ENCODE measurements at regions not wholly inside any gene's neighbourhood (a gene's known extent, or its start where the extent isn't known, plus 50 kb on each side); places are given as distances from the start of the nearest gene placed in this dataset.

DNA sequence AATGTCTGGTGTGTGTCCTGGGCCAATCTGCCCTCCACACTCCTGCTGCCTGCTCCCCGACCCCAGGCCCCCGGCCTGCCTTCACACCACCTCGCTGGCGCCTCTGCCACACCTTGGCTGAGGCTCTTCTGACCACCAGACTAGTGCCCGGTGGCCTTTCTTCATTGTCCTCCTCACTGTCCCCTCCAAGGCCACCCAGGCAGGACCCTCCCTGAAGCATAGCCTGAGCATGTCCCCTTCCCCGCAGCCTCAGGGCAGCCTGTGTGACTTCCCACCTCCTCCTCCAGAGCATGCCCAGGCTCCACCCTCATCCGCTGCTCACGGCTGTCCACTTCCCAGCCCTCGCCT lies 154.6 kb downstream of the OLFM1 start:
- H3K36me3 ChIP-seq = no peaks in the 10 kb centered on the region
- DNase-seq = no peak
- H3K9me3 ChIP-seq = no peaks in the 10 kb centered on the region
- H3K27me3 ChIP-seq = no peaks in the 10 kb centered on the region; the same call in 1 of the 2 replicates
- H3K4me3 ChIP-seq = no peak overlapping the region

DNA sequence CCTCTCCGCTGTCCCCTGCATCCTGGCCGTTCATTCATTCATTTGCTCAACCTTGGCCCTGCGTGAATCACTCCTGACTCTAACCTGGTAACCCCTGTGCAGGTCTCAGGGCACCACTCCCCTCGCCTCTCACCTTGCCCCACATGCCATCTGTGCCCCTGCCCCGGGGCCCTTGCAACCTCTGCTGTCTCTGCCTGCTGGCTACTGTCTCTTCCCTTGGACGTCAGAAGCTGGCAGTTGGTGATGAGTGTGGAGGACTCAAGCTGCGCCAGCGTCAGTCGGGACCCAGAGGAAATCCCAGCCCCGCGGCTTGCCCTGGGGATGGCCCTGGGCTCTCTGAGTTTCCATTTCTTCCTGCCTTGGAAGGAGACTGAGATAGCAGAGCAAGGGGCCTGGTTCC lies 154.9 kb downstream of the OLFM1 start:
- no peaks in the 10 kb centered on the region for H3K9me3 ChIP-seq
- no peak for DNase-seq
- H3K27me3 ChIP-seq = no peaks in the 10 kb centered on the region; the same call in 1 of the 2 replicates
- H3K36me3 ChIP-seq = no peaks in the 10 kb centered on the region
- H3K4me3 ChIP-seq = no peak overlapping the region

DNA sequence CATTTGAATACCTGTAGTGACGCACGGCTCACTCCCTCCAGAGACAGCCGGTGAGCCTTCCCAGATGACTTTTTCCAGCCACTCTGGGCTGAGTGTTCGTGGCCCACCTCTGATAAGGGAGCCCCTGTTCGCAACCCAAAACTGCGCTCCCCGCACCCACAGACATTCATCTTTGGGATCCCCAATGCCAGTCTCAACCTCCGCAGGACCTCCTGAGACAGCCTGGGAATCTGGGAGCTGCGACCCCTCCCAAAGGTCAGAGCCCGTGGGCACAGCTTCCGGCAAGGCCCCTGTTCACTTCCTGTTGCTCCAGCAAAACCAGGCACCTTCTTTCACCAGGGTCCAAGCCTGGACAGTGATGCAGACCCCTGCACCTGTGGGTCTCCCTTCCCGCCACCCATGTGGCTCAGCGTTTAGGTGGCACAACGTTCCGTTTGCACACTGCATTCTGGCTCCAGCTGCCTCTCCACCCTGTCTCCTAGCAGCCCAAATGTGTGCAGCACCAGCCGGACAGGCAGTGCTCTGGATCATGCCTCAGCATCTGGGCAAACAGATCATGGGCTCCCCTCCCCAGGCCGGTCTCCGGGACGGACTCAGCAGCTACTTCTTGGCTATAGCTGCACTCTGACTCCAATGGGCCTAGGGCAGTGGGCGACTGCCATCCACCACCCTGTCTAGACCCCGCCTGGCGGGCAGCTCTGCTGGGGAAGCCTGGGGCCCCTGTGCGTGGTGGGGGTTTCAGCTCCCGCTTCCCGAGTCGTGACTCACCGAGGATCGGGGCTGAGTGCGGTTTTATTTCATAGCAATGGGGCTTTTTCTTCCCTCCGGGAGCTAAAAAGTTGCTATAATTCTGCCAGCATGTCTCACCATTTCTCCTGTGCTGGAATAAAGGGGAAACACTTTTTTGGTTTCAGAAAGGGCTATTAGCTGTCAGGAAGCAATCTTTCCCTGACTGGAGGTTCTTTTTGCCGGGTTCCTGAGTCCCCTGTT lies 156.0 kb downstream of the OLFM1 start:
- Histone ChIP-seq H3K4me3 (no peak overlapping the region), H3K36me3 (no peaks in the 10 kb centered on the region), H3K27me3 (no peaks in the 10 kb centered on the region; the same call in 1 of the 2 replicates), H3K9me3 (no peaks in the 10 kb centered on the region)
- peak; percentile 43 for DNase-seq

DNA sequence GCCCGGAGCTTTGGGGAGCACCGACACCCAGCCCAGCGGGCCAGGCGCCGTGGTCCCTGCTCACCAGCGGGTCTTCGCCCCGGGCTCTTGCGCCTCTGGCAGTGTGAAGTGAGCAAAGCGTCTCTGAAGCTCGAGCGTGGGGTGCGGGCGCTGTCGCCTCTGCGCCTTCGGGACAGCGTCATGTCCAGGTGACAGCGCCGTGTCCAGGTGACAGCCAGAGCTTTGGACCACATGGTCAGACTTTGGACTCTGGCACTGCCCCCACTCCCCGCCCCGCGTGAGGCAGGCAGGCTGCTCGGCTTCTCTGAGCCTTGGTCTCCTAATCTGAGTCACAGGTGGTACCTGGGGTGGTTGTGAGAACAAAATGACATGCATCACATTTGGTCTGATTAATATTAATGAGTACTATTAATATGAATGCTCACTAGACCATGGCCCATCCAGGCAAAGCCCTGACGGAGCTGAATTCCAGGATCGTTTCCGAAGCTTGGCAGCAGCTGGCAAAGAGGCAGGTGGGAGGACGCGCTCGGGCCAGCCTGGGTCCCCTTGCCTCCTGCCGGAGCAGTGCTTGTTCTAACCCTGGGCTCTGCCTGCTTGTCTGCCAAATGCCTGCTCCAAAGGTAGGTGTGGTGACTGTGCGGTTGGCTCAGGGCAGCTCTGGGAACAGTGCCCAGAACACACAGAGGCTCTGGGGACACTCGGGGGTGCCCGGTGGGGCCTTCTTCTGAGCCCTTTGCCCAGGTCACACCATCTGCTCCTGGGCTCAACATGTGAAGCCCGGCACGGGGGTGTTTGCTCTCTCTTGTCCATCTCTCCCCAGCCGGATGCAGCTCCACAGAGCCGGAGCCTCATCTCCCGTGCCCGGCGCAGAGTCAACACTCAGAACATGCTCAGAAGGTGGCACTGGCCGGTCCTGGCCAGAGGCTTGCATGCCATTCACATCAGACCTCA lies 157.1 kb downstream of the OLFM1 start:
- Histone ChIP-seq H3K27me3 (no peaks in the 10 kb centered on the region; the same call in 1 of the 2 replicates), H3K4me3 (no peak overlapping the region), H3K9me3 (no peaks in the 10 kb centered on the region), H3K36me3 (no peaks in the 10 kb centered on the region)
- peak; percentile 12 for DNase-seq

DNA sequence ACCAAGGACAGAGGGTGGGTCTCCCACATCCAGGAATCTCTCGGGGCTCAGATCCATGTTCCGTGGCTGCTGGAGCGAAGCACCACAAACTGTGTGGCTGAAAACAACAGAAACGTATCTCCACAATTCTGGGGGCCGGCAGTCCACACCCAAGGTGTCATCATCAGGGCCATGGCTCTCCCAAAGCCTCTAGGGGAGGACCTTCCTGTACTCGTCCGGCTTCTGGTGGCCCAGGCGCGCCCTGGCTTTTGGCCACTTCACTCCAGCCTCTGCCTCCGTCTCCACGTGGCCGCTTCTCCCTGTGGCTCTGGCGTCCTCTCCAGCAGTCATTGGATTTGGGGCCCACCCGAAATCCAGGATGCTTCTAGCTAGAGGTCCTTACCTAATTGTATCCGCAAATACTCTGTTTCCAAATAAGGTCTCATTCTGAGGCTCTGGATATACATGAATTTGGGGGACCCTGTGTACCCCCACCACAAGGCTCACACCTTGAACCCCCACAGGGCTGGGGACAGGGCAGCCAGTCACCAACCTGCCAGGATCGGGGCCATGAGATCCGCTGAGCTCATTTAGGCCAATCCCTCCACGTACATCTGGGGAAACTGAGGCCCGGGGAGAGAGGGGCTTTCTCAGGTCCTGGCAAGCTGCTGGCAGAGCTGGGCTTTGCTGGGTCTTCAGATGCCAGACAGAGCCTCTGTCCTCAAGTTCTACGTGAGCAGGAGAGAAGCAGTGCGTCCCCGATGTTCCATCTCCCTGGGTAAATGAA lies 158.2 kb downstream of the OLFM1 start:
- H3K36me3 ChIP-seq = no peaks in the 10 kb centered on the region
- H3K27me3 ChIP-seq = no peaks in the 10 kb centered on the region; the same call in 1 of the 2 replicates
- DNase-seq = no peak
- H3K9me3 ChIP-seq = no peaks in the 10 kb centered on the region
- H3K4me3 ChIP-seq = no peak overlapping the region

DNA sequence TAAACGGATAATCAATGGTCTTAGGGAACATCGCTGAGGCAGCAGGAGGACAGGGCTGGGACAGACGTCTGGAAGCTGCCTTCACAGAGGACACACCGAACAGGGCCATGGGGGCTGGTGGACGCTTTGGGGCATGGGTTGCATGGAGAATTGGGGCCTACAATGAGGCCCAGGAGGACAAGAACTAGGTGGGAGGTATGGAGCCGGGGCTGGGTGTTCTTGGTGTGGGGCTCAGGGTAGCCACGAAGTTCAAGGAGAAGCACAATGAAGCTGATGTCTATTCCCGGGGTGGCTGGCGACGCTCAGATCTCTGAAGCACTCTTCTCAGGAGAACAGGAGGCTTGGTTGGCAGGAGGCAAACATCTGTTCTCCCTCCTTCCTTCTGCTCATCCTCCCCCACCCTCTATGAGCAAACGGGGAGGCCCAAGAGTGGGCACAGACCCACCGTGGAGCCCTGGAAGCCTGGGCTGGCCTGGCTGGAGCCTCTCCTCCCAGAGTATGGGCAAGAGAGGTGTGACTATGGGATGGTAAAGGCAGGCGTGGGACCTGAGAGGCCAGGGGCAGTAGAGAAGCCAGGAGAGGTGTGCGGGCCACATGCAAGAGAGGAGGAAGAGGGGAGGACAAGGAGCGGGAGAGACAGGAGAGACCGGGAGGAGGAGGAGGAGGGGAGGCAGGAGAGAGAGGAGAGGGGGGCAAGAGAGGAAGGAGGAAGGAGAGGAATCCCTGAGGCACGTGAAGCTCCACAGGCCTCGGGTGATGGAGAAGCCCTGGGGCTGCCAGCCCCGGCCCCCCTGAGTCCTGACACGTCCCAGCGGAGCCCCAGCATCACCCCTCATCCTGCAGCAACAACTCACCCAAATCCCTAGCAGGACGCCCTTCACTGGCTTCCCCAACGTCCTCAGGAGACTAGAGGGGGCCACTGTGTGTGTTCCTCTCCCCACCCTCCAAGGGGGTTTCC lies 159.1 kb downstream of the OLFM1 start:
- DNase-seq = no peak
- no peaks in the 10 kb centered on the region for H3K9me3 ChIP-seq
- no peaks in the 10 kb centered on the region; the same call in 1 of the 2 replicates for H3K27me3 ChIP-seq
- no peak overlapping the region for H3K4me3 ChIP-seq
- H3K36me3 ChIP-seq = no peaks in the 10 kb centered on the region

DNA sequence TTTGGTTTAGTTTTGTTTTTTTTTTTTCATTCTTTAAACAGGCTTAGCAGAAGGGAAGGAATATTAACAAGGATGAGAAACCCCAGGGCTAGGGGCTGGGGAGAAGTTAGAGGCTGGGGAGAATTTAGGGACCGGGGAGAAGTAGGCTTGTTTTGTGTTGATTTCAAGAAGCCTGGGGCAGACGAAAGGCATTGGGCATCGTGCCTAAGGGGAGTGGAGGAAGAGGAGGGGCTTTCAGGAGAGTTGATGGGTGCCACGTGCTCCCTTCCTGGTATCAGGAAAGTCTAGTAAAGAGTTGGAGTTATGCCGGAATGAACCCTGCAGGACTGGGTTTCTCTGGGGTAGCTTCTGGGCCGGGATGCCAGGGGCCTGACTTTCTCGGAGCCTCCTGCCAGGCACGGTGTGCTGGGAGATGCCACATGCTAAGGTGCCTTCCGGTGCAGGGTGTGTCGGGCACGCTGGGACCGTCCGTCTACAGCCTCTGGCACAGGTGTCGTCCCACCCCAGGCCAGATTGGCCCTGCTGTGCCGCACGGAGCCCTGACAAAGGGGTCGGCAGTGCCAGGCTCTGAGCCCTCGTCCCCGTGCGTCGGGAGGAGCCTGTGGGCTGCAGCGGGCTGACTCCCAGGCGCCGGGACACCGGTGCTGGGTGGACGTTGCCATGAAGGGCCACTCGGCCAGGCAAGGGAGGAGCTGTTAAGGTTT lies 159.9 kb downstream of the OLFM1 start:
- H3K9me3 ChIP-seq = no peaks in the 10 kb centered on the region
- no peak for DNase-seq

DNA sequence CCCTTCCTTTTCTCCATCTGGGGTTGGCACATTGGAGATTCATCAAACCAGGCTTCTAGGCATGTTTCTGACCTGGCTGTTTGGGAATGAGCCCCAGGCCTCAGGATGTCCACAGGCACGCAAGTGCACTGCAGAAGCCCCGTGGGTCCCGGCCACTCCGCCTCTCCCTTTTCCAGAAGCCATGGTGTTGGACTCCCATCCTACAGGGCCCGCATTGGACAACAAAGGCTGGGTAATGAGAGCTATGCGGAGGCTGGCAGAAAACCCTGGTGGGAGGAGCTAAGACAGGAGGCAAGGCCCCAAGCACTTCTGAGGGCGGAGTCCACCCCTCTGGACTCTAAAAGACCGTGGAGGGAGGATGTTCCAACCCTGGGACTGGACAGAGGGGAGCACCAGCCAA lies 160.6 kb downstream of the OLFM1 start:
- DNase-seq = peak; percentile 17
- no peaks in the 10 kb centered on the region; the same call in 1 of the 2 replicates for H3K27me3 ChIP-seq
- H3K4me3 ChIP-seq = no peak overlapping the region
- H3K36me3 ChIP-seq = no peaks in the 10 kb centered on the region
- no peaks in the 10 kb centered on the region for H3K9me3 ChIP-seq

More for the DNA sequence above, 159.9 kb downstream of the OLFM1 start:
- no peaks in the 10 kb centered on the region; the same call in 1 of the 2 replicates for H3K27me3 ChIP-seq
- H3K36me3 ChIP-seq = no peaks in the 10 kb centered on the region
- no peak overlapping the region for H3K4me3 ChIP-seq

DNA sequence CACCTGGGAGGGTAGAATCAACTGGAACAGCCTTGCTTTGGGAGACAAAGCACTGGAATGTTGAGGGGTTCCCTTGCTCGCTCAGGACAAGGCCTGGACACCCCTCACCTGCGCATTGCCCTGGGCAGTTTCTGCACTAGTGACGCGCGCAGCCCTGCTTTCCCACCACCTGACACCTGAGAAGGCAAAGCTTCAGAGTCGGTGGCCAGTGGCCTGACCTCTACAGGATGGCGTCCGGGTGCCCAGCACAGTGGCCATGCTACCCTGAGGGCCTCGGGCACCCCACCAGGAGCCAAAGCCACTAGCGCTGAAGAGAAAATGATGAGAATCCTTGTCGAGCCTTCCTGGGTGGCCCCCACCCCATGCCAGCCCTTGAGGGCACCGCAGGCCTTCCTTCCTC lies 161.3 kb downstream of the OLFM1 start:
- Histone ChIP-seq H3K9me3 (no peaks in the 10 kb centered on the region), H3K27me3 (no peaks in the 10 kb centered on the region; the same call in 1 of the 2 replicates), H3K4me3 (no peak overlapping the region), H3K36me3 (no peaks in the 10 kb centered on the region)
- no peak for DNase-seq

DNA sequence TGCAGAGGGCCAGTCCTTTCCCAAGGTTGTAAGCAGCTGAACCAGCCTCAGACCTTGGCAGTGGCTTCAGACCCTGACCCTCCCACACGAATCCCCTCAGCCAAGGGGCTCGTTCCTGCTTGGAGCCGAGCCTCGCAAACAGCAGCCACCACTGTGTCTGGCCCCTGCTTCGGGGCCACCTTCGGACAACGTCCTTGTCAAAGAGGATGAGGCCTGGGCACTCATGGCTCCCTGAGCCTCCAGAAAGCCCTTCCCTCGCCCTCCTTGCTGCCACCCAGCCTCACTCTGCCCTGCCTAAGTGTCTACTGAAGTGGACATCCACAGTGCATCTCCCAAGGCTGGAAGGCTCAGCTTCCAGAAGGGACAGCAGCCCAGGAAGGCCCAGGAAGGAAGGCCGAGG lies 161.7 kb downstream of the OLFM1 start:
- Histone ChIP-seq H3K9me3 (no peaks in the 10 kb centered on the region), H3K4me3 (no peak overlapping the region), H3K27me3 (no peaks in the 10 kb centered on the region; the same call in 1 of the 2 replicates), H3K36me3 (no peaks in the 10 kb centered on the region)
- DNase-seq = no peak

DNA sequence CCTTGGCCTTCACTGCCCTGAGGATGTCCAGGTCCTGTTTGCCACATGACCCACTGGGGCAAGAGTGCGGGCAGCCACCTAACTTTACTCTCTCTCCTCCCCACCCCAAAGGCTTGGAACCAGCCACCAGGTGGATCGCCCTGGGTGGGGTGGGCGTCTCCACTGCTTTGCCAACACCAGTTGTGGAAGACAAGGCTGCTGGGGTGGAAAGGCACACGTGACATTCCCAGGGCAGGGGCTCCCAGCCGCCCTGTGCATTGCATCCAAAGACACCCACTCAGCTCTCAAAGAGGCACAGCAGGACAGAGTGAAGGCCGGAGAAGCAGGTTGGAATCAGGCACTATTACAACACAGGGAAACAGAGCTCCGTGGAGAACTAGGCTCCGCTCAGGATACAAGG lies 162.2 kb downstream of the OLFM1 start:
- H3K27me3 ChIP-seq = no peaks in the 10 kb centered on the region
- no peak for DNase-seq
- no peak overlapping the region for H3K4me3 ChIP-seq
- H3K9me3 ChIP-seq = no peaks in the 10 kb centered on the region
- H3K36me3 ChIP-seq = no peaks in the 10 kb centered on the region

DNA sequence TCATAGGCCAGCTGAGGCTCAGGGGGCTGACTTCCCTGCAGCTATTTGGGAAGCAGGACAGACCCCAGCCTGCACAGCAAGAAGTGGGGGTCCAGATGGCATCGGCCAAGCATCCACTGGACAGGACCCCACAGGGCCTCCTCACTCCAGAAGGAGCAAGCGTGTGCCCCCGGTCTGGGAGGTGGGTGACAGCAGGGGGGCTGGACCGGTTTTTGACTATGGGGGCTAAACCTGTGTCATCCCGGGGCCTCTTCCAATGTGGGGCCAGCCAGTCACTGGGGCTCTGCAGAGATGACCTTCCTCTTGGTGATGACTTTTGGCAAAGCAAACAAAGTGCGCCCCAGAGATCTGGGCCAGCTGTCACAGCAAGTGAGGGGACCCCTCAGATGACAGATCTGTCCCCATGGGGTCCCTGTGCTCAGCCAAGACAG lies 163.9 kb downstream of the OLFM1 start:
- Histone ChIP-seq H3K4me3 (no peak overlapping the region), H3K27me3 (no peaks in the 10 kb centered on the region), H3K36me3 (no peaks in the 10 kb centered on the region), H3K9me3 (no peaks in the 10 kb centered on the region)
- no peak for DNase-seq

DNA sequence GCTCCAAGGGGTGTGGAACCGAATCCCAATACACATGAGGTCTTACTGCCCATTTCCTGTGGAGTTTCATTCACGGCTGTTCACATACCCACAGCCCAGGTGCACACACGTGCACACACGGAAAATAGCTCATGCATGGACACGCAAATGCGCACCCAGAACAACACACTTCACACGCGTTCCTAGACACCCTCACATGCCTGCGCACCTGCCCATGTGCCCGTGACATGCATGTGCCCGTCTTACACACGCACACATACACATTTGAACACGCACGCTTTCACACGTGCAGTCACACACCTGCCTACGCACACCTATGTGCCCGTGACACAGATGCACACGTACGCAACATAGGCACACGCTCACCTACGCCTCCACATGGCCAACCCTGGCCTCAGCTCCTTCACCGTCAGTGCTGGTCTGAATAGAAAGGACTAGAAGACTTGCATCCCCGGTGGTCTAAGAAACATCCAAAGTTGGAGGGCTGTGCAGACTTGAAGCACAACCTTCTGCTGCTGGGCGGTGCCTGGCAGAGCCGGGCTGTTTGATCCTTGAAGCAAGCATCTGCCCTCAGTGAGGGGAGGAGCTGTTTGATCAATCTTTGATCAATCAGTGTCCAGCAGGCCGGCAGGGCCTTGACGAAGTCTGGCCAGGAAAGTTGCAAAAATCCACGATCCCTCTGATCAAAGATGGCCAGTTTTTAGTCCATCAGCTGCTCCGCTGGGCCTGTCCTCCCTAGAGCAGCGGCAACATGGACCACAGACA lies 164.7 kb downstream of the OLFM1 start:
- Histone ChIP-seq H3K27me3 (no peaks in the 10 kb centered on the region), H3K9me3 (no peaks in the 10 kb centered on the region), H3K36me3 (no peaks in the 10 kb centered on the region), H3K4me3 (no peak overlapping the region)
- DNase-seq = no peak

DNA sequence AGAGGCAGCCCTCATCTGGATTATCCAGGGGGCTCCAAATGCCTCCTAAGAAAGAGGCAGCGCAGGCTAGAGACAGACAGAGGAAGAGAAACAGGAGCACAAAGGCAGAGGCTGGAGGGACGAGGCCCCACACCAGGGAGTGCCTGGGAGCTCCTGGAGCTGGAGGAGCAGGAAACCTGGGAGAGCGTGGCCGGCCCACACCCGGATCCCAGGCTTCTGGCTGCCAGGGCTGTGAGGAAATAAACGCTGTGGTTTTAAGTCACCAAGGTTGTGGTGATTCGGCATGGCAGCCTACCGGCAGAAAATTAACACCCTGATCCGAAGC lies 165.5 kb downstream of the OLFM1 start:
- peak; percentile 34 for DNase-seq
- Histone ChIP-seq H3K4me3 (no peak overlapping the region), H3K27me3 (no peaks in the 10 kb centered on the region), H3K9me3 (no peaks in the 10 kb centered on the region), H3K36me3 (no peaks in the 10 kb centered on the region)
